Esophagus muscularis mucosa (tissue), 2 donors: ENCODE measurements at regions not wholly inside any gene's neighbourhood (a gene's known extent, or its start where the extent isn't known, plus 50 kb on each side); places are given as distances from the start of the nearest gene placed in this dataset.

Experiments used
- EP300 ChIP-seq: sonication (generic); formaldehyde crosslinking; IDR thresholded peaks from one replicate; pipeline ENCODE4 v1.6.1; 2017; ENCODE audit warnings: antibody characterized with exemption
- POLR2A ChIP-seq: fragments of 450-650 bp; IDR thresholded peaks from one replicate; pipeline ENCODE4 v1.6.1; 2017; ENCODE audit warnings: antibody characterized with exemption, moderate library complexity, mild to moderate bottlenecking, low read depth

GRCh38 chr11:115083144-115083806 is 404.9 kb downstream of the NXPE2 start:
- TF ChIP-seq POLR2A (no peak), EP300 (no peak)
